WTC11 (cell line): ENCODE measurements at regions not wholly inside any gene's neighbourhood (a gene's known extent, or its start where the extent isn't known, plus 50 kb on each side); places are given as distances from the start of the nearest gene placed in this dataset.

Experiments
- ATAC-seq: fragments of 200-7000 bp; cut with Tn5 transposase; 2 replicates; pipeline ENCODE4 v1.10.0; 2021; ENCODE audit warnings: mild to moderate bottlenecking, moderate library complexity
- CTCF ChIA-PET: fragments of 300-600 bp; sonication (Branson Sonifier 250); formaldehyde crosslinking; loops from one replicate; lab custom pipeline; 2021; ENCODE audit warnings: antibody characterized with exemption; lab: Charles Lee
- POLR2A ChIA-PET: fragments of 350-600 bp; sonication (Branson Sonifier 250); formaldehyde crosslinking; loops from one replicate; lab custom pipeline; 2021; ENCODE audit warnings: antibody characterized with exemption; lab: Charles Lee
- DNase-seq: peaks from one replicate; pipeline ENCODE4 v3.0.0; 2021; ENCODE audit warnings: low spot score
- H3K27ac Mint-ChIP-seq: 2 replicates; pipeline ENCODE4 v1.8.0; 2021; ENCODE audit warnings: mixed read lengths
- H3K27me3 Mint-ChIP-seq: 2 replicates; pipeline ENCODE4 v1.8.0; 2021; ENCODE audit warnings: low read depth, mild to moderate bottlenecking, moderate library complexity, mixed read lengths
- H3K36me3 Mint-ChIP-seq: 2 replicates; pipeline ENCODE4 v1.8.0; 2021; ENCODE audit warnings: mixed read lengths
- H3K4me1 Mint-ChIP-seq: 2 replicates; pipeline ENCODE4 v1.8.0; 2022; ENCODE audit warnings: mixed read lengths
- H3K4me3 Mint-ChIP-seq: 2 replicates; pipeline ENCODE4 v1.8.0; 2021; ENCODE audit warnings: mild to moderate bottlenecking, moderate library complexity, mixed read lengths
- H3K9me3 Mint-ChIP-seq: 2 replicates; pipeline ENCODE4 v1.8.0; 2021; ENCODE audit warnings: mixed read lengths
- AFF4 ChIP-seq: sonication (generic); formaldehyde crosslinking; IDR thresholded peaks from 2 replicates; pipeline ENCODE4 v1.8.1; 2023; ENCODE audit warnings: mild to moderate bottlenecking, missing genetic modification reagents, borderline replicate concordance
- ATF6 ChIP-seq: sonication (generic); formaldehyde crosslinking; IDR thresholded peaks from 2 replicates; pipeline ENCODE4 v1.8.1; 2023; ENCODE audit warnings: mild to moderate bottlenecking, missing genetic modification reagents
- ERG ChIP-seq: fragments of 250-450 bp; sonication (Bioruptor Pico); IDR thresholded peaks from 2 replicates; pipeline ENCODE4 v1.8.0; 2021; ENCODE audit warnings: mild to moderate bottlenecking
- GTF2I ChIP-seq: fragments of 250-450 bp; sonication (Bioruptor Pico); conservative IDR thresholded peaks from 2 replicates; pipeline ENCODE4 v1.4.0; 2021; ENCODE audit warnings: mild to moderate bottlenecking
- IRF1 ChIP-seq: sonication (generic); formaldehyde crosslinking; IDR thresholded peaks from 2 replicates; pipeline ENCODE4 v1.8.0; 2023; ENCODE audit warnings: missing genetic modification reagents
- JAZF1 ChIP-seq: fragments of 250-450 bp; sonication (Bioruptor Pico); IDR thresholded peaks from 2 replicates; pipeline ENCODE4 v1.9.0; 2021; ENCODE audit warnings: moderate library complexity, mild to moderate bottlenecking, inconsistent platforms
- MLX ChIP-seq: sonication (generic); formaldehyde crosslinking; IDR thresholded peaks from 2 replicates; pipeline ENCODE4 v1.8.1; 2023; ENCODE audit warnings: mild to moderate bottlenecking, missing genetic modification reagents, moderate library complexity
- PRDM15 ChIP-seq: sonication (generic); formaldehyde crosslinking; IDR thresholded peaks from 2 replicates; pipeline ENCODE4 v1.8.0; 2022; ENCODE audit warnings: missing genetic modification reagents
- PRRX2 ChIP-seq: fragments of 250-450 bp; sonication (Bioruptor Pico); IDR thresholded peaks from 2 replicates; pipeline ENCODE4 v1.8.0; 2021; ENCODE audit warnings: mild to moderate bottlenecking
- RELA ChIP-seq: sonication (generic); formaldehyde crosslinking; IDR thresholded peaks from 2 replicates; pipeline ENCODE4 v1.8.1; 2022; ENCODE audit warnings: missing genetic modification reagents, mild to moderate bottlenecking, borderline replicate concordance
- SOX15 ChIP-seq: fragments of 250-450 bp; sonication (Bioruptor Pico); IDR thresholded peaks from 2 replicates; pipeline ENCODE4 v1.9.0; 2021; ENCODE audit warnings: mild to moderate bottlenecking
- TCF7 ChIP-seq: sonication (generic); formaldehyde crosslinking; IDR thresholded peaks from 2 replicates; pipeline ENCODE4 v1.8.0; 2022; ENCODE audit warnings: mild to moderate bottlenecking, low read depth, missing genetic modification reagents, moderate library complexity

GRCh38 chr5:68970617-68971016 is 123.2 kb upstream of the SLC30A5 start:
- no peak for ATAC-seq
- Mint-ChIP-seq H3K4me3 (no peak overlapping the region), H3K27me3 (no peaks in the 10 kb centered on the region; the same call in none of the 2 replicates), H3K9me3 (peaks cover 12% of the 10 kb centered on the region), H3K4me1 (peaks cover 3% of the 10 kb centered on the region; the same call in 1 of the 2 replicates), H3K27ac (no peak overlapping the region), H3K36me3 (peaks cover 2% of the 10 kb centered on the region)
- POLR2A ChIA-PET, result no interaction called here
- no peak for TF ChIP-seq ERG (CRISPR knock-in tag)
- TF ChIP-seq IRF1 (CRISPR knock-in tag), result no peak
- no peak for TF ChIP-seq RELA (CRISPR knock-in tag)
- no peak for TF ChIP-seq AFF4
- TF ChIP-seq GTF2I (CRISPR knock-in tag), result no peak
- TF ChIP-seq JAZF1 (CRISPR knock-in tag), result no peak
- CTCF ChIA-PET, result no interaction called here
- DNase-seq, result no peak

GRCh38 chr5:68973696-68974095 is 120.1 kb upstream of the SLC30A5 start:
- CTCF ChIA-PET, result interaction anchor here (0.5 to 1.2 kb wide), 2 partner anchors 34 to 180 kb away, joined by 3 to 5 read pairs; no protein-coding TSS in a partner anchor
- H3K27ac Mint-ChIP-seq, result no peak overlapping the region
- no peak for ATAC-seq

More at GRCh38 chr5:68973696-68974095, 120.1 kb upstream of the SLC30A5 start:
- Mint-ChIP-seq H3K9me3 (peaks cover 27% of the 10 kb centered on the region), H3K4me3 (no peak overlapping the region)
- TF ChIP-seq ATF6 (no peak), PRRX2 (CRISPR knock-in tag) (no peak), SOX15 (CRISPR knock-in tag) (no peak), PRDM15 (CRISPR knock-in tag) (no peak), TCF7 (CRISPR knock-in tag) (no peak), IRF1 (CRISPR knock-in tag) (no peak), MLX (CRISPR knock-in tag) (no peak)
- TF ChIP-seq, all 79 proteins: peak for 0
- Mint-ChIP-seq H3K4me1 (no peaks in the 10 kb centered on the region), H3K36me3 (peaks cover 11% of the 10 kb centered on the region), H3K27me3 (no peaks in the 10 kb centered on the region; the same call in none of the 2 replicates)
- POLR2A ChIA-PET, result interaction anchor here (0.5 kb wide), 1 partner anchor 404 kb away, joined by 4 read pairs; no protein-coding TSS in a partner anchor
- DNase-seq, result no peak
